A673 (cell line): ENCODE measurements at regions not wholly inside any gene's neighbourhood (a gene's known extent, or its start where the extent isn't known, plus 50 kb on each side); places are given as distances from the start of the nearest gene placed in this dataset.

ENCODE experiments used
- BruUV-seq: library from RNA; stranded (reverse); fragments of 400-500 nt; replicated peaks from 2 replicates; lab custom pipeline; 2021; lab: Mats Ljungman, UMichigan
- CTCF ChIA-PET: fragments of 300-600 bp; sonication (Branson Sonifier 250); formaldehyde crosslinking; loops from one replicate; lab custom pipeline; 2022; ENCODE audit warnings: antibody characterized with exemption; lab: Charles Lee
- POLR2A ChIA-PET: fragments of 300-600 bp; sonication (Branson Sonifier 250); formaldehyde crosslinking; loops from one replicate; lab custom pipeline; 2022; ENCODE audit warnings: antibody characterized with exemption; ENCODE audit not compliant: low non-redundant PET; lab: Charles Lee
- DNase-seq: peaks from one replicate; pipeline ENCODE4 v3.0.0-alpha.2; 2015; ENCODE audit warnings: low spot score
- H3K27ac ChIP-seq: fragments of 200-600 bp; sonication (generic); 2 replicates; pipeline ENCODE4 v1.5.1; 2016; ENCODE audit warnings: mixed run types, low read depth, mild to moderate bottlenecking, mixed read lengths, antibody characterized with exemption, low read length; ENCODE audit not compliant: poor library complexity, severe bottlenecking
- H3K27me3 ChIP-seq: fragments of 200-600 bp; sonication (generic); replicated peaks from 2 replicates; pipeline ENCODE4 v1.6.1; 2017; ENCODE audit warnings: mixed run types, low read depth, mild to moderate bottlenecking, mixed read lengths, antibody characterized with exemption, low read length; ENCODE audit not compliant: insufficient read depth, poor library complexity
- H3K36me3 ChIP-seq: fragments of 200-600 bp; sonication (generic); 2 replicates; pipeline ENCODE4 v1.6.1; 2016; ENCODE audit warnings: mixed run types, mild to moderate bottlenecking, mixed read lengths, antibody characterized with exemption, low read length; ENCODE audit not compliant: insufficient read depth, poor library complexity, severe bottlenecking
- H3K4me1 ChIP-seq: fragments of 200-600 bp; sonication (generic); 2 replicates; pipeline ENCODE4 v1.6.1; 2017; ENCODE audit warnings: mixed run types, mild to moderate bottlenecking, mixed read lengths, antibody characterized with exemption, low read length; ENCODE audit not compliant: insufficient read depth, poor library complexity, severe bottlenecking
- H3K4me3 ChIP-seq: fragments of 200-600 bp; sonication (generic); 2 replicates; pipeline ENCODE4 v1.5.1; 2016; ENCODE audit warnings: low read depth, mixed run types, mild to moderate bottlenecking, mixed read lengths, low read length; ENCODE audit not compliant: poor library complexity, severe bottlenecking
- H3K9me3 ChIP-seq: fragments of 200-600 bp; sonication (generic); 2 replicates; pipeline ENCODE4 v1.6.1; 2016; ENCODE audit warnings: mixed run types, low read depth, mild to moderate bottlenecking, mixed read lengths, antibody characterized with exemption, low read length; ENCODE audit not compliant: poor library complexity, severe bottlenecking
- EZH2 ChIP-seq: fragments of 200-600 bp; sonication (generic); IDR thresholded peaks from 2 replicates; pipeline ENCODE4 v1.6.1; 2017; ENCODE audit warnings: borderline replicate concordance, low read depth, mild to moderate bottlenecking, mixed read lengths, antibody characterized with exemption, low read length; ENCODE audit not compliant: poor library complexity, severe bottlenecking
- intact Hi-C: fragments of 100-400 bp; cut with micrococcal nuclease; formaldehyde crosslinking; loops from one replicate; pipeline ENCODE4 v1.10.0; 2022; ENCODE audit not compliant: unreplicated experiment
- TF ChIP-seq, protein P1 (sequence below): fragments of 300-800, 200-600 bp; sonication (generic); conservative IDR thresholded peaks from 2 replicates; pipeline ENCODE4 v1.5.1; 2017; ENCODE audit warnings: low read depth, mild to moderate bottlenecking, antibody characterized with exemption, low read length, moderate library complexity, mixed read lengths

DNA sequence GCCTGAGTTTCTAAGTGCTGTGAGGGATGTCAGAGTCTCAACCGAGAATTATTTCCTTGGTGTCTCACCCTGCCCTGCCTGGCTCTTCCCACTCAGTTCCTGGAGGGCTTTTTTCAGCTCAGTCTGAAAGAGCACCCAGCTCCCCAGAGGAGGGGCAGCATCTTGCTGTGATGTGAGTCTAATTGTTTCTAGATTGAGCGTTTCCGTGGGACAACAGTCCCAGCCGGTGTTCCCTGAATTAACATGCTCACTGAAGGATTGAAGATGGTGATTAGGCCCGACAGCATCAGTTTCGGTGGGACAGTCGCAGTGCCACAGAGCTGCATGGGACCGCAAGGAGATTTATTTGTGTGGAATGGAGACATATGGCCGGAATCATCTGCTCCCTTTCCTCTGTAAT, 587.6 kb downstream of the DHX35 start:
- ChIA-PET CTCF (no interaction called here), POLR2A (no interaction called here)
- TF ChIP-seq, protein P1, sequence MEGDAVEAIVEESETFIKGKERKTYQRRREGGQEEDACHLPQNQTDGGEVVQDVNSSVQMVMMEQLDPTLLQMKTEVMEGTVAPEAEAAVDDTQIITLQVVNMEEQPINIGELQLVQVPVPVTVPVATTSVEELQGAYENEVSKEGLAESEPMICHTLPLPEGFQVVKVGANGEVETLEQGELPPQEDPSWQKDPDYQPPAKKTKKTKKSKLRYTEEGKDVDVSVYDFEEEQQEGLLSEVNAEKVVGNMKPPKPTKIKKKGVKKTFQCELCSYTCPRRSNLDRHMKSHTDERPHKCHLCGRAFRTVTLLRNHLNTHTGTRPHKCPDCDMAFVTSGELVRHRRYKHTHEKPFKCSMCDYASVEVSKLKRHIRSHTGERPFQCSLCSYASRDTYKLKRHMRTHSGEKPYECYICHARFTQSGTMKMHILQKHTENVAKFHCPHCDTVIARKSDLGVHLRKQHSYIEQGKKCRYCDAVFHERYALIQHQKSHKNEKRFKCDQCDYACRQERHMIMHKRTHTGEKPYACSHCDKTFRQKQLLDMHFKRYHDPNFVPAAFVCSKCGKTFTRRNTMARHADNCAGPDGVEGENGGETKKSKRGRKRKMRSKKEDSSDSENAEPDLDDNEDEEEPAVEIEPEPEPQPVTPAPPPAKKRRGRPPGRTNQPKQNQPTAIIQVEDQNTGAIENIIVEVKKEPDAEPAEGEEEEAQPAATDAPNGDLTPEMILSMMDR, result no peak
- TF ChIP-seq EZH2, result no peak
- H3K9me3 ChIP-seq, result no peaks in the 10 kb centered on the region
- peaks cover 45% of the 10 kb centered on the region for H3K27me3 ChIP-seq
- intact Hi-C loops, result no loop called here
- no TSS peak for BruUV-seq
- no peaks in the 10 kb centered on the region for H3K36me3 ChIP-seq
- H3K4me3 ChIP-seq, result no peak overlapping the region
- H3K27ac ChIP-seq, result no peak overlapping the region
- no peak for DNase-seq
- no peaks in the 10 kb centered on the region for H3K4me1 ChIP-seq

DNA sequence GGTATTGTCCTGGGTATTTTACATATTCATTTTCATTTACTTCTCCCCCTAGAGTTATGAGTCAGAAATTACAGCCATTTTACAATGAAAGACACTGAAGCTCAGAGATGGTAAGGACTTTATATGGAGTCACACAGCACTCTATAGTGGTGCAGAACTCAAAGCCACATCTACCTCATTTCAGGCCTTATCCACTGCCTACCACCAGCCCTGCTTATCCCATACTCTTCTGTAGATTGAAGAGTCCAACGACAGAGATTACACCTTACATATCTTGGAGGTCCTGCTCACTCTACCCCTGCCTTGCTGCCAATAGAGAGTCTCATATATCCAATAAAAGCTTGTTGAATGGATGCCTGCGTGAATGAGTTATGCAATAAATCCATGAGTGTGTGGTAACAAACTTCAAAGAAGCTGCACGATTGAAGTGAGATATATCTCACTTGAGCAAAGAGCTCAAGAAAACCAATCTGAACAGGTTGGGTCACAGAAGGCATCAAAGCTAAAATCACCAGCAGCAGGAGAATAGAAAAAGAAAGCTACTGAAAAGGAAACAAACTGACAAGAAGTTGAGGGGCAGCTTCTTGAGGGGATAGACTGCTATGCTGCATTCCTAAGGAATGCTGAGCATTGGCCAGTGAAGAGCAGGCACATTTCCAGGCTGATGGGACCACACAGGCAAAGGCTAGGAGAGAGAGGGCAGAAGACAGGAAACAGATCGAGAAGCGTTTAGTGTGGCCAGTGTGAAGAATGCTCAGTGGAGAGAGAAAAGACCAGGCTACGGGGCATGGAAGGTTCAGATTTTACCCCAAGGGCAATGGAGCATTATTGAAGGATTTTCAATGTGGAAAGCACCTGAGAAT, 585.6 kb downstream of the DHX35 start:
- Histone ChIP-seq H3K27ac (no peak overlapping the region), H3K4me1 (no peaks in the 10 kb centered on the region), H3K27me3 (peaks cover 36% of the 10 kb centered on the region), H3K4me3 (no peak overlapping the region), H3K36me3 (no peaks in the 10 kb centered on the region), H3K9me3 (no peaks in the 10 kb centered on the region)
- BruUV-seq, result no TSS peak
- ChIA-PET POLR2A (no interaction called here), CTCF (interaction anchor here (0.6 to 0.7 kb wide), 2 partner anchors 18 to 1180 kb away, joined by 3 to 5 read pairs; no protein-coding TSS in a partner anchor)
- no peak for DNase-seq
- TF ChIP-seq EZH2, result no peak
- TF ChIP-seq, protein P1, result no peak
- intact Hi-C loops, result no loop called here

DNA sequence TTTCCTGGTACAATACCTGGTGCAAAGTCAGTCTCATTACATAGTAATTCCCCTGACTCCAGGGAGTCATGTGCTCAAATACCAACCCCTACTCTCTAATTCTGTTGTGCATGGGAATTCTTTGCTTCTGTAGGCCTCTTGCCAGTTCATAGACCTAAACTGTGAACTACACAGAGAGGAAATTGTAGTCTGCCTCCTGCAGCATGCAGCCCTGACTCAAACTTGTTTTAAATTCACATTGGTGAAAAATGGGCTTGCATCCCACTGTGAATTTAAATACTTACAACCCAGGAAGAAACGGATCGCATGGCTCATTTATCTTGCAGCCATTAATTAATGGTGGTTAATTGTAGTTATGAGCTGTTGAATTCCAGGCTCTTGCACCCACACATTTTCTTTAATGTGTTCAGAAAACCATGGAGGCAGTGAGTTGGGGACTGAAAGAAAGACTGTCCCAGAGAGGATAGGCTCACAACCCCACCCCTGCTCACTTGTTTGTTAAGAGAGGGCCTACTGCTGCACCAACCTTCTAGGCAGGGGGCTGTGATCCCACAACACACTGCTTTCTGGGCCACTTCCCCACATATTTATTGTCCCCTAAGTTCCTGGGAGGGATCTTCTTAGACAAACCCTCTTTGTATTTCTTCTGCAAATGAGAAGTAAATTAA, 579.1 kb downstream of the DHX35 start:
- ChIA-PET POLR2A (no interaction called here), CTCF (no interaction called here)
- intact Hi-C loops, result no loop called here
- Histone ChIP-seq H3K27me3 (peaks cover 3% of the 10 kb centered on the region), H3K36me3 (no peaks in the 10 kb centered on the region), H3K4me1 (no peaks in the 10 kb centered on the region), H3K27ac (no peak overlapping the region), H3K4me3 (no peak overlapping the region), H3K9me3 (no peaks in the 10 kb centered on the region)
- peak; percentile 27 for DNase-seq
- TF ChIP-seq, protein P1, result no peak
- TF ChIP-seq EZH2, result no peak
- no TSS peak for BruUV-seq
